Uterus (tissue), 3 donors: ENCODE measurements at regions not wholly inside any gene's neighbourhood (a gene's known extent, or its start where the extent isn't known, plus 50 kb on each side); places are given as distances from the start of the nearest gene placed in this dataset.

ENCODE experiments used
- DNase-seq, 2 donors: peaks; one replicate each; pipeline ENCODE4 v3.0.0-alpha.2; 2019 to 2020
- H3K27ac ChIP-seq, 2 donors: fragments of 200-600 bp; sonication (generic); 1 replicate in 1 of 2; 2 replicates in 1 of 2; pipeline ENCODE4 v1.5.1; 2016 to 2018
- H3K27me3 ChIP-seq, 2 donors: fragments of 200-600 bp; sonication (generic); one replicate each; pipeline ENCODE4 v1.5.1; 2018 to 2019; ENCODE audit warnings: control low read depth in 1 of 2
- H3K36me3 ChIP-seq, 2 donors: fragments of 200-600 bp; sonication (generic); one replicate each; pipeline ENCODE4 v1.5.1; 2019; ENCODE audit warnings: control low read depth in 1 of 2
- H3K4me1 ChIP-seq, 2 donors: fragments of 200-600 bp; sonication (generic); one replicate each; pipeline ENCODE4 v1.5.1; 2018 to 2019; ENCODE audit warnings: control low read depth in 1 of 2
- H3K4me3 ChIP-seq, 2 donors: fragments of 200-600 bp; sonication (generic); 1 replicate in 1 of 2; 2 replicates in 1 of 2; pipeline ENCODE4 v1.5.1; 2018 to 2019; ENCODE audit warnings: mild to moderate bottlenecking in 1 of 2
- H3K9me3 ChIP-seq, 2 donors: fragments of 200-600 bp; sonication (generic); one replicate each; pipeline ENCODE4 v1.5.1; 2019; ENCODE audit warnings: control low read depth in 1 of 2
- CTCF ChIP-seq, 4 experiments: fragments of 200-600 bp in 2 of 4; fragments of 450-650 bp in 2 of 4; sonication (generic) in 2 of 4; IDR thresholded peaks; one replicate each; pipeline ENCODE4 v1.5.1; 2016 to 2019; ENCODE audit warnings: antibody characterized with exemption in 4 of 4, mild to moderate bottlenecking in 2 of 4, moderate library complexity in 1 of 4
- POLR2A ChIP-seq, 2 donors: fragments of 450-650 bp; IDR thresholded peaks; one replicate each; pipeline ENCODE4 v1.6.1; 2016; ENCODE audit warnings: antibody characterized with exemption in 2 of 2, mild to moderate bottlenecking in 1 of 2, moderate library complexity in 1 of 2
- intact Hi-C: fragments of 100-400 bp; cut with DNase I; formaldehyde crosslinking; loops from one replicate; pipeline ENCODE4 v1.15.1; 2023; ENCODE audit warnings: low total_unique reads
- donor health status: DM: yes; HTN: yes; CAD: no.

DNA sequence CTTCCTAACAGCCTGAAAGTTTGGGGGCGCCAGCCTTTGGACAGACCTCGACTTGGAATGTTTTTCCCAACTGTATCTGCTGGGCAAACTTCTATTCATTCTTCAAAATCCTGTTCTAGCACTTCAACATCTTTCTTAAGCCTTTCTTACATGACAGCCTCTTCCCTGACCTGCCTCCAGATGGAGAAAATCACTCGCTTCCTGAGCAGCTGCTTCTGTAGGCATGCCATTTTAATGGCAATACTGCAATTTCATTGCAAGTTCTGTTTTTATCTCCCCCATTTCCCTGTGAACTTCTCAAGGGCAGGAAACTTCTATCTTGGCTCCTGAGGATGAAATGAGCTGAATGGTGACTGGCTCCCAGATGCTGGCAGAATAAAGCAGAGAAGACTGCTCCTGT, 128.8 kb upstream of the ASIC2 start:
- H3K9me3 ChIP-seq, result no peaks in the 10 kb centered on the region
- intact Hi-C loops, result no loop called here
- H3K4me3 ChIP-seq, result no peak overlapping the region
- no peak for TF ChIP-seq CTCF (IDR thresholded peaks at IDR 0.05)
- no peak for TF ChIP-seq POLR2A (IDR thresholded peaks at IDR 0.05)
- no peaks in the 10 kb centered on the region for H3K36me3 ChIP-seq
- H3K27me3 ChIP-seq, result no peaks in the 10 kb centered on the region
- H3K27ac ChIP-seq, result no peak overlapping the region
- no peaks in the 10 kb centered on the region for H3K4me1 ChIP-seq
- no peak for DNase-seq

- H3K36me3 ChIP-seq, result no peaks in the 10 kb centered on the region
- intact Hi-C loops, result no loop called here
- no peak overlapping the region for H3K4me3 ChIP-seq
- H3K9me3 ChIP-seq, result no peaks in the 10 kb centered on the region
- TF ChIP-seq POLR2A (IDR thresholded peaks at IDR 0.05) (no peak), CTCF (IDR thresholded peaks at IDR 0.05) (no peak)
- no peak for DNase-seq
- no peak overlapping the region for H3K27ac ChIP-seq
- H3K27me3 ChIP-seq, result no peaks in the 10 kb centered on the region
- no peaks in the 10 kb centered on the region for H3K4me1 ChIP-seq
Measured at GRCh38 chr17:33433581-33433980, 140.5 kb upstream of the ASIC2 start.

GRCh38 chr17:33434841-33435240, 141.7 kb upstream of the ASIC2 start:
- TF ChIP-seq CTCF (IDR thresholded peaks at IDR 0.05), result no peak
- H3K4me3 ChIP-seq, result no peak overlapping the region

GRCh38 chr17:33435721-33436301, 142.7 kb upstream of the ASIC2 start:
- H3K9me3 ChIP-seq, result no peaks in the 10 kb centered on the region
- H3K4me3 ChIP-seq, result no peak overlapping the region
- DNase-seq, result no peak
- intact Hi-C loops, result no loop called here
- H3K27ac ChIP-seq, result no peak overlapping the region
- H3K4me1 ChIP-seq, result no peaks in the 10 kb centered on the region
- H3K36me3 ChIP-seq, result no peaks in the 10 kb centered on the region
- no peaks in the 10 kb centered on the region for H3K27me3 ChIP-seq
- TF ChIP-seq POLR2A (IDR thresholded peaks at IDR 0.05), result no peak
- no peak for TF ChIP-seq CTCF (IDR thresholded peaks at IDR 0.05)

More at GRCh38 chr17:33434841-33435240, 141.7 kb upstream of the ASIC2 start:
- no peaks in the 10 kb centered on the region for H3K9me3 ChIP-seq
- H3K27ac ChIP-seq, result no peak overlapping the region
- DNase-seq, result no peak
- H3K4me1 ChIP-seq, result no peaks in the 10 kb centered on the region
- H3K27me3 ChIP-seq, result no peaks in the 10 kb centered on the region
- H3K36me3 ChIP-seq, result no peaks in the 10 kb centered on the region
- intact Hi-C loops, result no loop called here

GRCh38 chr17:33436321-33436720, 143.2 kb upstream of the ASIC2 start:
- no peaks in the 10 kb centered on the region for H3K36me3 ChIP-seq
- H3K9me3 ChIP-seq, result no peaks in the 10 kb centered on the region
- no peaks in the 10 kb centered on the region for H3K27me3 ChIP-seq
- no peak for DNase-seq
- TF ChIP-seq CTCF (IDR thresholded peaks at IDR 0.05) (no peak), POLR2A (IDR thresholded peaks at IDR 0.05) (no peak)
- no peak overlapping the region for H3K4me3 ChIP-seq
- no peak overlapping the region for H3K27ac ChIP-seq
- no peaks in the 10 kb centered on the region for H3K4me1 ChIP-seq
- intact Hi-C loops, result no loop called here
